ENCODE measurements at regions not wholly inside any gene's neighbourhood (a gene's known extent, or its start where the extent isn't known, plus 50 kb on each side); places are given as distances from the start of the nearest gene placed in this dataset.

DNA sequence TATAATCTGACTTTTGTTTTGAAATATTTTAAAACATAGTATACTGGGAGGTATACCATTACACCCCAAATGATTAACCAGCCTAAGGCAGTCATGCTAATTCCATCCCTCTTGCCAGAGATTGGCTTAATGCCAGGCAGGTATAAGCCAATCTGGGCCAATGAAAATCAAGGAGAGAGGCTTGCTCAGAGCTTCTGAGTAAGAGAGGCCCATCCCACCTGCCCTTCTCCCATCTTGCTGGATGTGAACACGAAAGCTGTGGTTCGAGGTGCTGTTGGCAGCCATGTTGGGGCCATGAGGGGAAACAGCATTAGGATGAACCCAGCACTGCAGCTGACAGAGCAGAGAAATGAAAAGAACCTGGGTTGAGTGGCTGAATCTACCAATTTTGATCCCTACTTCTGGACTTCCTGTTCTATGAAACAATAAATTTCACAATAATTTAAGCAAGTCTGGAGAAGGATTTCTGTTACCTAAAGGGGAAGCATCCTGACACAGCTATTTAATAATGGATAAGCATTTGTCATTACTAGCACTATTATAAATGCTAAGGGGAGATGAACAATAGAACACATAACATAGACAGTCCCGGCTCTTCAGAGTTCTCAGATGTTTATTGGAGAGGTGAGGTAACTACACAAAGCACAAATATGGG, 152.3 kb downstream of the CDC5L start:
- TF ChIP-seq CTCF (IDR thresholded peaks at IDR 0.05) (no peak), POLR2AphosphoS5 (IDR thresholded peaks at IDR 0.05) (no peak), EP300 (IDR thresholded peaks at IDR 0.05) (no peak), POLR2A (IDR thresholded peaks at IDR 0.05) (no peak)

Measured in suprapubic skin (tissue), 4 donors.